ENCODE measurements at regions not wholly inside any gene's neighbourhood (a gene's known extent, or its start where the extent isn't known, plus 50 kb on each side); places are given as distances from the start of the nearest gene placed in this dataset.

GRCh38 chr5:112614285-112614684 is 123.4 kb upstream of the APC start:
- Mint-ChIP-seq H3K9me3 (no peaks in the 10 kb centered on the region), H3K4me1 (0 out of 2 replicates have a peak, but pooled peaks cover 5% of the 10 kb centered on the region), H3K36me3 (no peaks in the 10 kb centered on the region), H3K4me3 (no peak overlapping the region), H3K27ac (no peak overlapping the region), H3K27me3 (ENCODE audit: low read depth) (no peaks in the 10 kb centered on the region)
- TF ChIP-seq ZNF317 (CRISPR knock-in tag; IDR thresholded peaks at IDR 0.05; ENCODE audit: borderline replicate concordance, low read depth) (no peak), TP53 (CRISPR knock-in tag; IDR thresholded peaks at IDR 0.05) (no peak), TEAD4 (CRISPR knock-in tag; IDR thresholded peaks at IDR 0.05) (no peak), RELA (CRISPR knock-in tag; IDR thresholded peaks at IDR 0.05; ENCODE audit: borderline replicate concordance) (no peak), JUN (CRISPR knock-in tag; IDR thresholded peaks at IDR 0.05) (no peak), ETV6 (CRISPR knock-in tag; IDR thresholded peaks at IDR 0.05) (no peak), KAT7 (CRISPR knock-in tag; IDR thresholded peaks at IDR 0.05; ENCODE audit: borderline replicate concordance) (no peak)
- TF ChIP-seq, protein P1, sequence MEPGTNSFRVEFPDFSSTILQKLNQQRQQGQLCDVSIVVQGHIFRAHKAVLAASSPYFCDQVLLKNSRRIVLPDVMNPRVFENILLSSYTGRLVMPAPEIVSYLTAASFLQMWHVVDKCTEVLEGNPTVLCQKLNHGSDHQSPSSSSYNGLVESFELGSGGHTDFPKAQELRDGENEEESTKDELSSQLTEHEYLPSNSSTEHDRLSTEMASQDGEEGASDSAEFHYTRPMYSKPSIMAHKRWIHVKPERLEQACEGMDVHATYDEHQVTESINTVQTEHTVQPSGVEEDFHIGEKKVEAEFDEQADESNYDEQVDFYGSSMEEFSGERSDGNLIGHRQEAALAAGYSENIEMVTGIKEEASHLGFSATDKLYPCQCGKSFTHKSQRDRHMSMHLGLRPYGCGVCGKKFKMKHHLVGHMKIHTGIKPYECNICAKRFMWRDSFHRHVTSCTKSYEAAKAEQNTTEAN (CRISPR knock-in tag; IDR thresholded peaks at IDR 0.05), result no peak
- TF ChIP-seq, protein P2, sequence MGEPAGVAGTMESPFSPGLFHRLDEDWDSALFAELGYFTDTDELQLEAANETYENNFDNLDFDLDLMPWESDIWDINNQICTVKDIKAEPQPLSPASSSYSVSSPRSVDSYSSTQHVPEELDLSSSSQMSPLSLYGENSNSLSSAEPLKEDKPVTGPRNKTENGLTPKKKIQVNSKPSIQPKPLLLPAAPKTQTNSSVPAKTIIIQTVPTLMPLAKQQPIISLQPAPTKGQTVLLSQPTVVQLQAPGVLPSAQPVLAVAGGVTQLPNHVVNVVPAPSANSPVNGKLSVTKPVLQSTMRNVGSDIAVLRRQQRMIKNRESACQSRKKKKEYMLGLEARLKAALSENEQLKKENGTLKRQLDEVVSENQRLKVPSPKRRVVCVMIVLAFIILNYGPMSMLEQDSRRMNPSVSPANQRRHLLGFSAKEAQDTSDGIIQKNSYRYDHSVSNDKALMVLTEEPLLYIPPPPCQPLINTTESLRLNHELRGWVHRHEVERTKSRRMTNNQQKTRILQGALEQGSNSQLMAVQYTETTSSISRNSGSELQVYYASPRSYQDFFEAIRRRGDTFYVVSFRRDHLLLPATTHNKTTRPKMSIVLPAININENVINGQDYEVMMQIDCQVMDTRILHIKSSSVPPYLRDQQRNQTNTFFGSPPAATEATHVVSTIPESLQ (CRISPR knock-in tag; IDR thresholded peaks at IDR 0.05), result no peak
- DNase-seq (ENCODE audit: low spot score) (no peak), ATAC-seq (no peak)
- CTCF ChIA-PET, result no interaction called here
- POLR2A ChIA-PET, result no interaction called here

- Mint-ChIP-seq H3K27me3 (ENCODE audit: low read depth) (no peaks in the 10 kb centered on the region), H3K4me1 (no peaks in the 10 kb centered on the region), H3K36me3 (no peaks in the 10 kb centered on the region), H3K27ac (no peak overlapping the region), H3K4me3 (no peak overlapping the region), H3K9me3 (no peaks in the 10 kb centered on the region)
- DNase-seq (ENCODE audit: low spot score) (no peak), ATAC-seq (no peak)
- ChIA-PET CTCF (no interaction called here), POLR2A (no interaction called here)
- TF ChIP-seq, protein P2 (CRISPR knock-in tag; IDR thresholded peaks at IDR 0.05), result no peak
- TF ChIP-seq, protein P3, sequence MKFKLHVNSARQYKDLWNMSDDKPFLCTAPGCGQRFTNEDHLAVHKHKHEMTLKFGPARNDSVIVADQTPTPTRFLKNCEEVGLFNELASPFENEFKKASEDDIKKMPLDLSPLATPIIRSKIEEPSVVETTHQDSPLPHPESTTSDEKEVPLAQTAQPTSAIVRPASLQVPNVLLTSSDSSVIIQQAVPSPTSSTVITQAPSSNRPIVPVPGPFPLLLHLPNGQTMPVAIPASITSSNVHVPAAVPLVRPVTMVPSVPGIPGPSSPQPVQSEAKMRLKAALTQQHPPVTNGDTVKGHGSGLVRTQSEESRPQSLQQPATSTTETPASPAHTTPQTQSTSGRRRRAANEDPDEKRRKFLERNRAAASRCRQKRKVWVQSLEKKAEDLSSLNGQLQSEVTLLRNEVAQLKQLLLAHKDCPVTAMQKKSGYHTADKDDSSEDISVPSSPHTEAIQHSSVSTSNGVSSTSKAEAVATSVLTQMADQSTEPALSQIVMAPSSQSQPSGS (CRISPR knock-in tag; IDR thresholded peaks at IDR 0.05; ENCODE audit: borderline replicate concordance, low read depth), result no peak
- TF ChIP-seq, protein P4, sequence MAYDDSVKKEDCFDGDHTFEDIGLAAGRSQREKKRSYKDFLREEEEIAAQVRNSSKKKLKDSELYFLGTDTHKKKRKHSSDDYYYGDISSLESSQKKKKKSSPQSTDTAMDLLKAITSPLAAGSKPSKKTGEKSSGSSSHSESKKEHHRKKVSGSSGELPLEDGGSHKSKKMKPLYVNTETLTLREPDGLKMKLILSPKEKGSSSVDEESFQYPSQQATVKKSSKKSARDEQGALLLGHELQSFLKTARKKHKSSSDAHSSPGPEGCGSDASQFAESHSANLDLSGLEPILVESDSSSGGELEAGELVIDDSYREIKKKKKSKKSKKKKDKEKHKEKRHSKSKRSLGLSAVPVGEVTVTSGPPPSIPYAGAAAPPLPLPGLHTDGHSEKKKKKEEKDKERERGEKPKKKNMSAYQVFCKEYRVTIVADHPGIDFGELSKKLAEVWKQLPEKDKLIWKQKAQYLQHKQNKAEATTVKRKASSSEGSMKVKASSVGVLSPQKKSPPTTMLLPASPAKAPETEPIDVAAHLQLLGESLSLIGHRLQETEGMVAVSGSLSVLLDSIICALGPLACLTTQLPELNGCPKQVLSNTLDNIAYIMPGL (CRISPR knock-in tag; IDR thresholded peaks at IDR 0.05), result no peak
- TF ChIP-seq NFATC4 (CRISPR knock-in tag; IDR thresholded peaks at IDR 0.05), result no peak
- TF ChIP-seq, protein P5, sequence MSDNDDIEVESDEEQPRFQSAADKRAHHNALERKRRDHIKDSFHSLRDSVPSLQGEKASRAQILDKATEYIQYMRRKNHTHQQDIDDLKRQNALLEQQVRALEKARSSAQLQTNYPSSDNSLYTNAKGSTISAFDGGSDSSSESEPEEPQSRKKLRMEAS (CRISPR knock-in tag; IDR thresholded peaks at IDR 0.05), result no peak
- TF ChIP-seq, protein P6, sequence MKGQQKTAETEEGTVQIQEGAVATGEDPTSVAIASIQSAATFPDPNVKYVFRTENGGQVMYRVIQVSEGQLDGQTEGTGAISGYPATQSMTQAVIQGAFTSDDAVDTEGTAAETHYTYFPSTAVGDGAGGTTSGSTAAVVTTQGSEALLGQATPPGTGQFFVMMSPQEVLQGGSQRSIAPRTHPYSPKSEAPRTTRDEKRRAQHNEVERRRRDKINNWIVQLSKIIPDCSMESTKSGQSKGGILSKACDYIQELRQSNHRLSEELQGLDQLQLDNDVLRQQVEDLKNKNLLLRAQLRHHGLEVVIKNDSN (CRISPR knock-in tag; IDR thresholded peaks at IDR 0.05), result no peak
- TF ChIP-seq E2F4 (CRISPR knock-in tag; IDR thresholded peaks at IDR 0.05; ENCODE audit: borderline replicate concordance, low read depth), result no peak
- no peak for TF ChIP-seq FOXK1 (CRISPR knock-in tag; IDR thresholded peaks at IDR 0.05)
- no peak for TF ChIP-seq RORB (CRISPR knock-in tag; IDR thresholded peaks at IDR 0.05)
- TF ChIP-seq ETV6 (CRISPR knock-in tag; IDR thresholded peaks at IDR 0.05), result no peak
- TF ChIP-seq, protein P7, sequence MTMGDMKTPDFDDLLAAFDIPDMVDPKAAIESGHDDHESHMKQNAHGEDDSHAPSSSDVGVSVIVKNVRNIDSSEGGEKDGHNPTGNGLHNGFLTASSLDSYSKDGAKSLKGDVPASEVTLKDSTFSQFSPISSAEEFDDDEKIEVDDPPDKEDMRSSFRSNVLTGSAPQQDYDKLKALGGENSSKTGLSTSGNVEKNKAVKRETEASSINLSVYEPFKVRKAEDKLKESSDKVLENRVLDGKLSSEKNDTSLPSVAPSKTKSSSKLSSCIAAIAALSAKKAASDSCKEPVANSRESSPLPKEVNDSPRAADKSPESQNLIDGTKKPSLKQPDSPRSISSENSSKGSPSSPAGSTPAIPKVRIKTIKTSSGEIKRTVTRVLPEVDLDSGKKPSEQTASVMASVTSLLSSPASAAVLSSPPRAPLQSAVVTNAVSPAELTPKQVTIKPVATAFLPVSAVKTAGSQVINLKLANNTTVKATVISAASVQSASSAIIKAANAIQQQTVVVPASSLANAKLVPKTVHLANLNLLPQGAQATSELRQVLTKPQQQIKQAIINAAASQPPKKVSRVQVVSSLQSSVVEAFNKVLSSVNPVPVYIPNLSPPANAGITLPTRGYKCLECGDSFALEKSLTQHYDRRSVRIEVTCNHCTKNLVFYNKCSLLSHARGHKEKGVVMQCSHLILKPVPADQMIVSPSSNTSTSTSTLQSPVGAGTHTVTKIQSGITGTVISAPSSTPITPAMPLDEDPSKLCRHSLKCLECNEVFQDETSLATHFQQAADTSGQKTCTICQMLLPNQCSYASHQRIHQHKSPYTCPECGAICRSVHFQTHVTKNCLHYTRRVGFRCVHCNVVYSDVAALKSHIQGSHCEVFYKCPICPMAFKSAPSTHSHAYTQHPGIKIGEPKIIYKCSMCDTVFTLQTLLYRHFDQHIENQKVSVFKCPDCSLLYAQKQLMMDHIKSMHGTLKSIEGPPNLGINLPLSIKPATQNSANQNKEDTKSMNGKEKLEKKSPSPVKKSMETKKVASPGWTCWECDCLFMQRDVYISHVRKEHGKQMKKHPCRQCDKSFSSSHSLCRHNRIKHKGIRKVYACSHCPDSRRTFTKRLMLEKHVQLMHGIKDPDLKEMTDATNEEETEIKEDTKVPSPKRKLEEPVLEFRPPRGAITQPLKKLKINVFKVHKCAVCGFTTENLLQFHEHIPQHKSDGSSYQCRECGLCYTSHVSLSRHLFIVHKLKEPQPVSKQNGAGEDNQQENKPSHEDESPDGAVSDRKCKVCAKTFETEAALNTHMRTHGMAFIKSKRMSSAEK (CRISPR knock-in tag; IDR thresholded peaks at IDR 0.05; ENCODE audit: borderline replicate concordance), result no peak
Measured at GRCh38 chr5:112614986-112615385, 122.7 kb upstream of the APC start.

Data from WTC11 (cell line).